ENCODE measurements at regions not wholly inside any gene's neighbourhood (a gene's known extent, or its start where the extent isn't known, plus 50 kb on each side); places are given as distances from the start of the nearest gene placed in this dataset.

DNA sequence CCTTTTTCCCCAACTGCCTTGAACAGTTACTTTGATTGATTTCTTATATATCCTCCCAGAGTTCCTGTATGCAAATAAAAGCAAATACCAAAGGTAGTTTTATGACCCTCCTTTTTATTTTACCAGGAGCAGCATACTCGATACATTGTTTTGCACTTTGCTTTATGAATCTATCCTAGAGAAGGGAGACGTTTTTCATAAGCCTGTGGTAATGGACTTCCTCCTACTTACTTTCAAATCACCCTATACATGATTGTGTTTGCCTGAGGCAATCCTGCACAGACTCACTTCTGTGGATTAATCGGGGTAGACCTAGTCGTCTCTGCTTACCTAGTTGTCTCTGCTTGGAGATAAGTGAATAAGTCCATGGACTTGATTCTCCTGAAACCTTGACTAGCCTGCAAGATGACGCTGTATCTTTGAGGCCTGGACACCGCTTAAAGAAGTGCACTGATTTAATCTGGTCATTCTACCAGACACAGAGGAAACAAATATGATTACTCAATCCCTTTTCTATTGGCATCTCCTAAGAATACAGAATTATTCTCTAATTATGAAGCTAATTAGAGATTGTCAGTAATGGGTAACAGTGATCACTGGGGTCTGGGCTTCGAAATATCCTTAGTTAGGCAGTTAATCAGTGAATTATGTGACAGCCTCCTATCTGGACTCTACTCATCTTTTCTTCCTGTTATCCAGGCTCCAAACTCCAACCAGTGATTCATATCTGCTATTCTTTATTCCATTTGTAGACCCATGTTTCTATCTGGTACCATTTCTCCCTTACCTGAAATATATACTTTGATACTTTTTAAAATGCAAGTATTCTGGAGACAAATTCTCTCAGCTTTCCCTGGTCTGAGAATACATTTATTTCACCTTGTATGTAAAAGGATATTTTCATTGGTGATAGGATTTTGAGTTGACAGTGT lies 447.4 kb upstream of the TRIB2 start:
- no peak for DNase-seq

DNA sequence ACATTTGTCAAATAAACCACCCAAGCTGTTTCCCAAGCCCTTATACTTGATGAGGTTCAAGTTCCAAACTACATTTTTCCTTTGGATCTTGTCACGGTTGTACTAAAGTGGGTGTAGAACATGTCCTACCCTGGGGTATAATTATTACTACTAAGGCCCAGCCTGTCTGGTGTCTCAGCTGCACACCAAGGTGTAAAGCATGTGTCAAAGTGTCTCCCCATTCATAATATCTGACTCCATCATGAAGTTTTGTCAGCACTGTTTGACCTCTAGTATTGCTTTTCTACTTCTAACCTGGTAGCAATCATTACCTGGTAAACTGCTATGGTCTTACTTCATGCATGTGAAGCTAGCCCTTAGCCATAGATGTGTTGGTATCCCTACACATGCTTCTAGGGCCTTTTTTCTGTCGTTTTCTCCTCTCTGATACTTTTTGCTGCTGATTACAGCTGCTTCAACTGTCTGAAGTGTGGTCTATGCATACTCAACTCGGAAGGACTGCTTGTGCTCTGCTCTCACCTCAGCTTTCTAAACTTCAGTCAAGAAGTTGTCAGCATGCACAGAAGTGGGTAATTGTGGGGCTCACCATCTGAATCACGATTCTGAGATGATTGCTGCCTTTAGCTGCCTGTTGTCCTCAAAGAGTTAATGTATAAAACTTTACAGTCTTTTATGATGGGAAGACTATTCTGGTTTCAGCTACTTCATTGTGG lies 445.7 kb upstream of the TRIB2 start:
- DNase-seq, result no peak

DNA sequence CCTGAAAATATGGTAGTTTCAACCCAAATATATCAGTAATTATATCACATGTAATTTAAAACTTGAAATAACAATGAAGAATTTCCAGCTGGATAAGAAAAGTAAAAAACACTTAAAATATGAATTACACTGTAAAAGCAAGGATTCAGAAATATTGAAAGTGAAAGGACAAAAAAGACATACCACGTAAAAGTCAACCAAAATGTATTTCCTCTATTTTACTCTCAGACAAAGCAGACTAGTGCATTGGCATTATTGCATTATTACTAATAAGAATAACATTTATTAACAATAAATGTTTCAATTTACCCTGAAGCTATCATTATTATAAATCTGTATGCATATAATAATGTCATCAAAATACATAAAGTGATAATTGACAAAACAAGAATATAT lies 445.1 kb upstream of the TRIB2 start:
- DNase-seq, result no peak

DNA sequence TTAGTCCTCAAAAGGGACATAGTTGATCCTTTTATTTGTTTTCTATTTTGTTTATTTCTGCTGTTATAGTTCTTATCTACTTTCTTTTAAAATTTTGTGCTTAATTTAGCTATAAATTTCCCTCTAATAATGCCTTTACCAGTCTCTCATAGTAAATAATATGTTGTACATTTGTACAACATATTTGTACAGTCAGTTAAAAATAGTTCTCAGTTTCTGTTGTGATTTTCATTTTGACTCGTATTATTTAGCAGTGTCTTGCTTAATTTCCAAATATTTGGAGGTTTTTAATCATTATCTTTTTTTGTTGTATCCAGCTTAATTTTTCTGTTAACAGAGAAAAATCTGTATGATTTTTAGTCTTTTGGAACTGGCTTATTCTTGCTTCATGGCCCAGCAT lies 443.6 kb upstream of the TRIB2 start:
- no peak for DNase-seq

DNA sequence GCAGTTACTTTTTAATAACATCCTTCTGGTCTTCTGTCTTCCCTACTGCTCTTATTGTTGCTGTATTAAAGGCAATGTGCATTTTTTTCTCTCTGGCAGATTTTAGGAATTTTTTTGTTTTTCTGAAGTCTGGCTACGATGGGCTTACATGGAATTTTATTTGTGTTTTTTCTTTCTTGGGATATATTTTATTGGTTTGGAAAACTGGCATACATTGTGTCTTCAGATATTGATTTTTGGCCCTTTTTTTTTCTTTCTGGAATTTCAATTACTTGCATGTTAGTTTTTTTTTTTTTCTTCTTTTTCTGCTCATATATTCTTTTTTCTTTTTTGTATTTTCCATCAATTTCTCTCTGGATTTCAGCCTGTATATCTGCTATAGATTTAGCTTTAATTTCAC lies 442.1 kb upstream of the TRIB2 start:
- DNase-seq, result no peak

DNA sequence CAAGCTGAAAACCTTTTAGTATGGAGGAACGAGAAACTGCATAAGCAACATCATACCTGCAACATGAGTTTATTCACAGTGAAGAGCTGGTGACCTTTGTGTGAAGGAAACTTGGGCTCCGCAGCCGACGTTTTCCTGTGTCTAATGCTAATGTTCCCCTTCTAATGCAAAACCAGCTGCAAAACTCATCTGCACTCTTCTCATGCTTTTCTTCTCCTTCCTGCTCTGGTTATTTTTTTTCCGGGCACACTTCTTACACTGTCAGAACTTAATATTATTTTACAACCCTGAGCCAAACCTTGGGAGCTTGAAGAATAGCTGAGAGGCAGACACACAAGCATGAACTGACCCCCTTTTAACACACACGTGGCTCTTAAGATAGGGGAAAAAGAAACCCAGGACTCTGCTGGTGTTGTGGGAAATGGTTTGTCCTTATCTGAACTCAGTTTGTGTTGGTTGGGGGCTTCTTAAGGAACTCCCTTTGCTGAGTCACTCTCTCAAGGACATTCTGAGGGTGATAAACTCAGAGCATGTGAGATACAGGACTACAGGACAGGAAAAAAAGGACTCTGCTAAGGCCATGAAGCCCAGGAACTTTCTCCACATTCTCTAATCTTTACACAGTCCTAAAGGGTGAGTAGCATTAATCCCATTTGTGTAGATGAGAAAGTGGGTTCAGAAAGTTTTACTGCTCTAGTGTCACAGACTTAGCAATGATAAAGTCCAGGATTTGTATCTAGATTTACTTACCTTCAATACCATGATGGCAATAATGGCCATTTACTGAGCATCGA lies 439.3 kb upstream of the TRIB2 start:
- DNase-seq, result no peak

DNA sequence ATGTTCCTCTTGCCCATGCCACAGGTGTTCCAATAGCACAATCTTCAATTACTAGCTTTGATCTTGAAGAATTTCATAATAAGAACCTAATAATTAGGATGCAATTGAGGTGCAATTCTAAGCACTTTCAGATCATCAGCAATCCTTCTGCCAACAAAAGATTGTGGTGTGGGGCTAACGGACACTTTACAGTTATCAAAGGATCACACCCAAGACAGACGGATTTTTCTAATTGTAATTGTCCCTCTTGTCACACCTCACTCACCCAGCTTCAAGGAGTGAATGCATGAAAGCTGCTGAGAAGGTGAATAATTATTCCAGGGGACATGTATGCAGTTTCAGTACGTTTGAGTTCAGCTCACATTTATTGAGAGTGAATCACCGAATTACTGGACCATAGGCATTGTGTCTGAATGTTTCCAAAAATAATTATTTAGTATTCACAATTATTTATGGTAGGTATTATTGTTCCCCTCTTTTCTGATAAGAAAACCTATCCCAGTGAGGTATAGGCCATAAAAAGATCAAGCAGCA lies 438.5 kb upstream of the TRIB2 start:
- DNase-seq, result no peak

DNA sequence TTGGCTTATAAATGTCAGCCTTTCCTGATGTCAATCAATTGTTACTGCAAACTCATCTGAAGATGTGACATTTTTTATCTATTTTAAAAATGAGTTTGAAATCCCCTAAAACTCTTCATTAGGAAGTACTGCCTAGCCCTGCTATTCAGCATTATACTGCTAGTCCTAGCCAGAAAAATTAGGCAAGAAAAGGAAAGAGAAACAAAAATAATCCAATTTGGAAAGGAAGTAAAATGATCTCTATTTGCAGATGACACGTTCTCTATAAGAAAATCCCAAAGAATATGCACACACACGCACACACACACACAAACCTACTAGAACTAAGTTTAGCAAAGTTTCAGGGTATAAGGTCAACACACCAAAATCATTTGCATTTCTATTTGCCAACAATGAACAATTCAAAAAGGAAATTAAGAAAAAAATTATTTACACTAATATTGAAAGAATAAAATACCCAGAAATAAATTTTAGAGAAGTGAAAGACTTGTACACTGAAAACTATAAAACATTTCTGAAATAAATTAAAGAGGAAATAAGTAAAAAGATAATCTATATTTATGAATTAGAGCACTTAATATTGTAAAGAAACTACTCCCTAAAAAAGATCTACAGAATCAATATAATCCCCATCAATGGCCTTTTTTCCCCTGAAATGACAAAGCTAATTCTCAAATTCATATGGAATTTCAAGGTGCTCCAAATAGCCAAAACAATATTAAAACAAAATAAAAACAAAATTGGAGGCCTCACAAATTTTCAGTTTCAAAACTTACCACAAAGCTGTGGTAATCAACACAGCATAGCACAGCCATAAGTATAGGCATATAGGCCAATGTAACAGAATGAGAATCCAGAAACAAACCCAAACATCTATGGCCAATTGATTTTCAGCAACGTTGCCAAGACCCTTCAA lies 433.7 kb upstream of the TRIB2 start:
- DNase-seq, result no peak

DNA sequence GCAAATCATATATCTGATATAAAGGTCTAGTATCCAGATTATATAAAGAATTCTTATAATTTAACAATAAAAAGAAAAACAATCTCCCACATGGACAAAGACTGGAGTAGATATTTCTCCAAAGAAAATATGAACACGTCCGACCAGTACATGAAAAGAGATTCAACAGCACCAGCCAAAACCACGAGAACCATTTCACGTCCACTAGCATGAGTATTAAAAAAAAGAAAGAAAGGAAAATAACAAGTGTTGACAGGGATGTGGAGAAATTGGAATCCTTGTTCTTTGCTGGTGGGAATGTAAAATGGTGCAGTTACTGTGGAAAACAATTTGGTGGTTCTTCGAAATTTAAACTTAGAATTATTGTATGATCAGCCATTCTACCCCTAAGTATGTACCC lies 432.7 kb upstream of the TRIB2 start:
- DNase-seq, result no peak

DNA sequence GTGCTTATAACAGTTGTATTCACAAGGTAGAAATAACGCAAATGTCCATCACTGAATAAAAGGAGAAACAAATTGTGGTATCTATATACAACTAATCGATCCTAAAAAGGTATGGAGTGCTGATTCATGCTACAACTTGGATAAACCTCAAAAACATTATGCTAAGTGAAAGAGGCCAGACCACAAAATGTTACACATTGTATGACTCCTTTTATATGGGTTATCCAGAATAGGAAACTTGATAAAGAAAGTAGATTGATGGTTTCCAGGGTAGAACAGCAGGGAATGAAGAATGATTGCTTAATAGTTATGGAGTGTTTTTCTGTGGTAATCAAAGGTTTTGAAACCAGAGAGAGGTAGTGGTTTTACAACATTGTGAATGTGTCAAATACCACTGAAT lies 432.2 kb upstream of the TRIB2 start:
- DNase-seq, result no peak

DNA sequence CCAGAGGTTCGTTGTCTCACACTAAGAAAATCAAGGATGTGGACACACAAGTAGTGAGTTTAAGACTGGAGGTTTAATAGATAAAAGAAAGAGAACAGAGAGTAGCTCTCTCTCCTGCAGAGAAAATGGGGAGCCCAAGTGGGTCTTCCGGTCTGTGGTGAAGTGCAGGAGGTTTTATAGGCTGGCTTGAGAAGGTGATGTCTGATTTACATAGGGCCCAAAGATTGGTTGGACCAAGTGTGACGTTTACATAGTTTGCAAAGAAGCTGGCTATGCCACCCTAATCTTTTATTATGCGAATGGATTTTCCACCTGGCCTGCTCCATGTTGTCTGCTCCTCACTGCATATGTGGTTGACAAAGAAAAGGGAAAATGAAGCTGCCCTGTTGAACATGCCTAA lies 430.4 kb upstream of the TRIB2 start:
- no peak for DNase-seq

DNA sequence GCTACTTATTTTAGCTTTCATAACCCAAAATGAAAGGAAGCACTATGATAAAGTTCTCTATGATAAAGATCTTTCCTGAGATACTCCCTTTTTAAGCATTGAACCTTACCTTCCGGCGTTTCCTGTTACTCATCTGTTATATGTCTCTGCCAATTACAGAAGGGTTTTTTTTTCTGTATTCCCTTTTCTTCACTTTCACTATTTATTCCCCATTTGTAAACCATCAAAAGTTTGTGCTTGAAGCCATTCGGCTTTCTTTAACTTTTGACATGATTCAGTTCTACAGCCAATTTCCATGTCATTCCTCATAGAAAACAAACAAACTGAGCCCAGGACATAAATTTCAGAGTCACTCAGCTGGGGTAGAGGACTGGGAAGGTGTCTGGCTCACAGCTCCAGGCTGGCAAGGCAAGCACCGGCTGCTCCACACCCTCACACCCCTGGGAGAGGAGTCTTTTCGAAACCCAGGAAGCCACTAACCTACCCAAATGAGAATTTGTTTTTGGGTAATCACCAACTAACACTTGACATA lies 429.4 kb upstream of the TRIB2 start:
- no peak for DNase-seq

DNA sequence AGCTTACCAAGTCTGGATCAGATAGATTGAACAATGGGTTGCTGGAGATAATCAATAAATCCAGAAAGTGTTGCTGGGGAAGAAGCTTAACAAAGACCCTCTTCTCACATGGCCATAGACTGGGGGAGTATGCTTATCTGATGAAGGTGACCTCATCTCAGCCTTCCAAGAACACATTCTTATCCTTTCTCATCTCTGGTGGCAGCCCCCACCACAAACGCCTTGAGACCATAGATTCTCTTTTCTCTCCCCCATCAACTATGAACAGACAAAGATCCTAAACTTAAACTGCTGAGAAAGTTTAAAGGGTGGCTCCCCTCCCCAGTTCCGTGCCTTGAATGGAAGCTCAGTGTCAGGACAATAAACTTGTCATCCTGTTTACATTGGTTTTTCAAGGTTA lies 428.7 kb upstream of the TRIB2 start:
- no peak for DNase-seq

DNA sequence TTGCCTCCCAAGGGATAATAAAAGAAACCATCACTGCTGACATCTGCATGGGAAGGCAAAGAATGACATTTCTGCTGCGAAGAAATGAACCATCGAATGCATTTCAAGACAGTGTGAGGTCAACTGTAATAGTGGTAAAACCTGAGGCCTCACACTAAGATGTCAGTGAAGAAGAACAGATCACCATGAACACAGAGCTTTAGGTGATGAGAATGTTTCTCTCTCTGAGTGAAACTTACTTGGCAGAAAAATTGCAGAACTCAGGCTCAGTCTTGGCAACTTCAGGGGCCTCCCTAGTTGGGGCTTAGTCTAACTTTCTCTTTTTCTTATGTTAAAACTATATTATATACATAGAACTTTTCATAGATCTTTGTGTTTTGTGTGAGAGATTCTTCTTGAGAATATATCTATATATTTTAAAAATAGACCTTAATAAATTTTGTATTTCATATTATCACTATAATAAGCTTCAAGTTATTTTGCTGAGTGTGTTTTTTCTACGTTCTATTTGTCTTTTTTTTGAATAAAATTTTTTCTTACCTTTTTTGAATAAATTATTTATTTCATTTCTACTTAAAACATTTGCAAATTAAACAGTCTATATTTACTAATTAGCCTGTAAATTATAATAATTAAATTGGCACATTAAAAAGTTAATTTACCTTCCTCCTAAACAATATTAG lies 427.5 kb upstream of the TRIB2 start:
- no peak for DNase-seq

DNA sequence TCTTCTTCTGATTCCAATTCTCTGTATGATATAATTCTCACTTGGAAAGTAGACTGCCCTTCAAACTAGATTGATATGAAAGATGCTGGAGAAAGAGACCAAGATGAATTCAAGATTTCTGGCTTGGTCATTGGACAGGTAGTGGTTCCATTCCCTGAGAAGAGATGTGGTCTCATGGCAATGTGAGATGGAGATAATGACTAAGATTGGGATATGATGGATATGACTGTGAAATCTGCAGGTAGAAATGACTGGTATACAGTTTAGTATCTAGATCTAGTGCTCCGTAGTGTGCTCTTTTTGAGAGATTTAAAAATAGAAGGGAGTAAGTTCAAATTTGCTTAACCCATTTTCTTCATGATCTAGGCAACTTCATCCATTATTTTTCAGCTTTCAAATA lies 425.4 kb upstream of the TRIB2 start:
- no peak for DNase-seq

DNA sequence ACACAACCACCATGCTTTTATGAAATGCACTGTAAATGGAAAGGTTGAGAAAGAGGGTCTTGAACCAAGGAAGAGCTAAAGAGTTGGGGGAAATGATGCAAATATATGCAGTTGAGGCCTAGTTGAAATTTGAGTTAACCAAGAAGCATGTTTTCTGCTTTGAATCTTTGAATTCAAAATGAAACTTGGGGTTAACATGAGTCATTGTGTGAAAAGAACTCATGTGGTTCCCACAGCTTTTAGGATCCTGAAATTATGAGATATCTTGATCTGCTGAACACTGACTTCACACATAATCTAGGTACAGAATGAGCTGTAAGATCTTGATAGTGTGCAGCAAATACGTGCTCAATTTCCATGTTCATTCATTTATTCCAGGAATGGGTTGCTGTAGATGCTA lies 422.9 kb upstream of the TRIB2 start:
- DNase-seq, result no peak

DNA sequence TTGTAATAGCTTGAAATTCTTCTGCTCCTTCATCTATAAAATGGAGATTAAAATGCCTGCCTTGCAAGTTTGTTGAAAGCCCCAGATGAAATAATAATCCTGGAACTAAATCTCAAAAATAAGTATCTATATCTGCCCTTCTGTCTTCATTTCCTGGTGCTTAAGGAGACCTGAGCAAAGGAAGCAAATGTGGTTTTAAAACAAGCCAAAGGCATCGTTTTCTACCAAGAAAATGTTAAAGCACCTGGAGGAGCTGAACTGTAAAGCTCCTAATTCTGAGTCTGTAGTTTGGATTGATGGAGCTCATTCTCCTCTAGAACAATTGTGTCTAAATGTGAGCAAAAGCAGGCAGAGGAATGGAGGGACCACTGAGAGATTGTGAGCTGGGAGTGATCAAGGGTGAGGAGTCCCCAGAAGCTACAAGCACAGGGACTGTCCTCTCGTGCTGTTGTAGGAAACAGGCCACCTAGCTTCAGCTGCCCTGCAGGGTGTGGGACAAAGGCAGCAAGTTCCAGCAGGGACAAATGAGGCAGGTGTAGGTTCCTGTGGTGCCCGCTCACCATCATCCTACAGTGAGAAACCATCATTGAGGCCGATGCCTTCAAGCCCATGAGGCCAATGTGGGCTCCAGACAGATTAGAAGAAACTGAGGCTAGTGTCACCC lies 420.7 kb upstream of the TRIB2 start:
- no peak for DNase-seq

DNA sequence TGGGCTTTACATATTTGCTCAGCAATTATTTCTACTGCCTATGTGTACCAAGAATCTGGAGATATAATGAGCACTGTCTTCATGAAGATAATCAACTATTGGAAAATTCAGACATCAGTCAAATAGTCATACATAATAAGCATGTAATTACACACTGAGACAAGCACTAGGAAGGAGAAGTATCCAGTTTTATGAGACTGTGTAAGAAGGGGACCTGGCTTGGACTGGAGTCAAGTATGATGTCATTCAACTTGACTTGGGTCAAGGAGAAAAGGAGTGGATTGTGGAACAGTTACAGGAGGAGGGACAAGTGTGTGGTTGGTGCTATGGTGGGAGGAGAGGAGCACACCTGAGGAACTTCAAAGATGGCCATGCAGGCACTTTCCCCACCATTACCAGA lies 419.8 kb upstream of the TRIB2 start:
- no peak for DNase-seq

DNA sequence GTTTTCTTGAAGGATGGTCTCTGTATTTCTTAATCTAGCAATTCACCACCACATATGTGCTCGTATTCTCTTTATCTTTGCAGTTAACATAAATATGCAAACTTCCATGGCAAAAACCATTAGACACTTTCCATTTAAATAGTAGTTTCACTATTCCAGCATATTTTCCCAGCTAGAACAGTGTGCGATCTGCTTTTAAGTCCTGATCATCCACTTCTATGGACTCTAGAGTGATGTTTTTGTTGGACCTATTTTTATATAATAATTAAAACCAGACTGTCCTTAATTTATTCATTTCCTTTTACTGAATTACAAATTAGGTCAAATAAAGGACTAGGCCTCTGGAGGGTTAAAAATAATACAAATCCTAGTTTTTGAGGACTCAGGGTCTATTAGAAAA lies 418.4 kb upstream of the TRIB2 start:
- no peak for DNase-seq

DNA sequence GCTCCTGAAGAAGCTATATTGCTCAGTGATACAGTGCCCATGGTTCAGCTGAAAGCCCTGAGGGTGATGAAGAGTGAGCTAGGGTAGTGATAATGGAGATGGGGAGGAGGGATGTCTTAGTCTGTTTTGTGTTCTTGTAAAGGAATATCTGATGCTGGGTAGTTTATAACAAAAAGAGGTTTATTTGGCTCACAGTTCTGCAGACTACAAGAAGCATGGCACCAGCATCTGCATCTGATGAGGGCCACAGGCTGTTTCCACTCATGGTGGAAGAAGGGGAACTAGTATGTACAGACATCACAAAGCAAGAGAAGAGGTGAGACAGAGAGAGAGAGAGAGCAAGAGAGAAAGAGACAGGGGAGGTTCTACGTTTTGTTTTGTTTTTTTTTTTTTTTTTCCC lies 417.3 kb upstream of the TRIB2 start:
- DNase-seq, result no peak
